Upper lobe of right lung (tissue), 1 donor: ENCODE measurements at regions not wholly inside any gene's neighbourhood (a gene's known extent, or its start where the extent isn't known, plus 50 kb on each side); places are given as distances from the start of the nearest gene placed in this dataset.
"Not testable (repeated sequence)": the region's sequence is repeated elsewhere in the genome, so short reads cannot be mapped to it uniquely, and the experiment has no call there.

Experiments
- ATAC-seq: fragments of 200-7000 bp; cut with Tn5 transposase; one replicate; pipeline ENCODE4 v1.9.1; 2020; ENCODE audit warnings: mild to moderate bottlenecking, moderate library complexity
- DNase-seq: peaks from one replicate; pipeline ENCODE4 v3.0.0-alpha.2; 2020
- H3K27ac ChIP-seq: fragments of 200-600 bp; one replicate; pipeline ENCODE4 v1.8.0; 2022
- H3K27me3 ChIP-seq: fragments of 200-600 bp; one replicate; pipeline ENCODE4 v1.8.0; 2022; ENCODE audit warnings: mild to moderate bottlenecking
- H3K36me3 ChIP-seq: fragments of 200-600 bp; one replicate; pipeline ENCODE4 v1.8.0; 2022
- H3K4me1 ChIP-seq: fragments of 200-600 bp; one replicate; pipeline ENCODE4 v1.8.0; 2022
- H3K4me3 ChIP-seq: fragments of 200-600 bp; one replicate; pipeline ENCODE4 v1.8.0; 2022; ENCODE audit warnings: mild to moderate bottlenecking
- H3K9me3 ChIP-seq: fragments of 200-600 bp; one replicate; pipeline ENCODE4 v1.8.0; 2022
- intact Hi-C: fragments of 100-400 bp; cut with DNase I; formaldehyde crosslinking; loops from one replicate; pipeline ENCODE4 v1.11.0; 2022
- TF ChIP-seq, protein P1 (sequence below): fragments of 200-600 bp; IDR thresholded peaks from one replicate; pipeline ENCODE4 v1.8.0; 2022; ENCODE audit warnings: antibody characterized with exemption
- donor health status: DM: no; HTN: yes; CAD: no; lungs with severe emphysema.

GRCh38 chr2:116769514-116769913 lies 1045.0 kb upstream of the DDX18 start:
- H3K4me1 ChIP-seq, result no peaks in the 10 kb centered on the region
- no peak for ATAC-seq
- intact Hi-C loops, result no loop called here
- TF ChIP-seq, protein P1, sequence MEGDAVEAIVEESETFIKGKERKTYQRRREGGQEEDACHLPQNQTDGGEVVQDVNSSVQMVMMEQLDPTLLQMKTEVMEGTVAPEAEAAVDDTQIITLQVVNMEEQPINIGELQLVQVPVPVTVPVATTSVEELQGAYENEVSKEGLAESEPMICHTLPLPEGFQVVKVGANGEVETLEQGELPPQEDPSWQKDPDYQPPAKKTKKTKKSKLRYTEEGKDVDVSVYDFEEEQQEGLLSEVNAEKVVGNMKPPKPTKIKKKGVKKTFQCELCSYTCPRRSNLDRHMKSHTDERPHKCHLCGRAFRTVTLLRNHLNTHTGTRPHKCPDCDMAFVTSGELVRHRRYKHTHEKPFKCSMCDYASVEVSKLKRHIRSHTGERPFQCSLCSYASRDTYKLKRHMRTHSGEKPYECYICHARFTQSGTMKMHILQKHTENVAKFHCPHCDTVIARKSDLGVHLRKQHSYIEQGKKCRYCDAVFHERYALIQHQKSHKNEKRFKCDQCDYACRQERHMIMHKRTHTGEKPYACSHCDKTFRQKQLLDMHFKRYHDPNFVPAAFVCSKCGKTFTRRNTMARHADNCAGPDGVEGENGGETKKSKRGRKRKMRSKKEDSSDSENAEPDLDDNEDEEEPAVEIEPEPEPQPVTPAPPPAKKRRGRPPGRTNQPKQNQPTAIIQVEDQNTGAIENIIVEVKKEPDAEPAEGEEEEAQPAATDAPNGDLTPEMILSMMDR, result no peak
- H3K27ac ChIP-seq, result no peak overlapping the region
- no peaks in the 10 kb centered on the region for H3K9me3 ChIP-seq
- H3K27me3 ChIP-seq, result no peaks in the 10 kb centered on the region
- no peaks in the 10 kb centered on the region for H3K36me3 ChIP-seq
- DNase-seq, result no peak
- no peak overlapping the region for H3K4me3 ChIP-seq

DNA sequence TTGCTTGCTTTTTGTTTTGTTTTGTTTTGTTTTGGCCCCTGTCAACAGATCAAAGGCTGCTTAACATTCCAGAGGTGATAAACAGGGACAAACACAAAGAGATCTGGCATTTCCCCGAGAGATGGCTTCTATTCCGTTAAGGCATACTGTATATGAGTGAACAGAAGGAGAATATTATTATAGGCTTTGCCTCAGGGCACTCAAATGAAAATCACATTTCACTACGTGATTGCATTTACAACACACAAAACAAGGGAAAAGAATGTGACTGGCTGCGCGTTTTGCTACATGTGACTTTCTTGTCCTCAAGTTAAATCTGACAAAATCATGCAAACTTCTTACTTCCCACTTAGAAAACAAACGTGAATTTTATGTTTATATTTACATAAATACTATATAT lies 1037.9 kb upstream of the DDX18 start:
- Histone ChIP-seq H3K9me3 (no peaks in the 10 kb centered on the region), H3K4me1 (no peaks in the 10 kb centered on the region), H3K36me3 (no peaks in the 10 kb centered on the region), H3K4me3 (no peak overlapping the region), H3K27me3 (no peaks in the 10 kb centered on the region), H3K27ac (no peak overlapping the region)
- ATAC-seq (no peak), DNase-seq (no peak)
- intact Hi-C loops, result no loop called here
- TF ChIP-seq, protein P1, result no peak

DNA sequence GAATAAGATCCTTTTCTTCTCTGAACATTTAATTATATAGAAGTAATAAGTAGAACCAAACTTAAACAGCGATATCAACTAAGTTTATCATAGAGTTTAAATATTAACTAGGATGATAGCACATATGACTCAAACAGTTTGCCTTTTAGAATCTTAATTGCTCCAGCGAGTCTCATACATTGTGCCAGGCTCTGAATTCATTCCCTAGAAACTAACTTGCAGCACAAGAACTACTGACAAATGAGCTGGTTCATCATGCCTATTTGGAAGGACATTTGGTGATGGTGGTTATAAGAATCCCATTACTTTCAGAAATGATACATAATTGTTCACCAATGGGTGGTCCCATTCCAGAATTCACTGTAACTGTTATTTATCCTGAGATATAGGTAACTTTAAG lies 1026.6 kb upstream of the DDX18 start:
- TF ChIP-seq, protein P1, result no peak
- intact Hi-C loops, result no loop called here
- Histone ChIP-seq H3K4me3 (no peak overlapping the region), H3K27me3 (no peaks in the 10 kb centered on the region), H3K4me1 (no peaks in the 10 kb centered on the region), H3K27ac (no peak overlapping the region), H3K9me3 (no peaks in the 10 kb centered on the region), H3K36me3 (no peaks in the 10 kb centered on the region)
- no peak for DNase-seq
- no peak for ATAC-seq

GRCh38 chr2:116802671-116803070 lies 1011.8 kb upstream of the DDX18 start:
- TF ChIP-seq, protein P1, result no peak
- H3K9me3 ChIP-seq, result peaks cover 13% of the 10 kb centered on the region
- H3K4me3 ChIP-seq, result no peak overlapping the region
- H3K4me1 ChIP-seq, result no peaks in the 10 kb centered on the region
- intact Hi-C loops, result no loop called here
- no peak overlapping the region for H3K27ac ChIP-seq
- H3K36me3 ChIP-seq, result no peaks in the 10 kb centered on the region
- H3K27me3 ChIP-seq, result no peaks in the 10 kb centered on the region
- DNase-seq (no peak), ATAC-seq (no peak)

GRCh38 chr2:116804901-116805300 lies 1009.6 kb upstream of the DDX18 start:
- ATAC-seq, result no peak
- no peak overlapping the region for H3K4me3 ChIP-seq
- no peaks in the 10 kb centered on the region for H3K27me3 ChIP-seq
- TF ChIP-seq, protein P1, result no peak
- DNase-seq, result no peak
- H3K9me3 ChIP-seq, result peaks cover 13% of the 10 kb centered on the region
- no peaks in the 10 kb centered on the region for H3K4me1 ChIP-seq
- no peaks in the 10 kb centered on the region for H3K36me3 ChIP-seq
- no peak overlapping the region for H3K27ac ChIP-seq
- intact Hi-C loops, result no loop called here

DNA sequence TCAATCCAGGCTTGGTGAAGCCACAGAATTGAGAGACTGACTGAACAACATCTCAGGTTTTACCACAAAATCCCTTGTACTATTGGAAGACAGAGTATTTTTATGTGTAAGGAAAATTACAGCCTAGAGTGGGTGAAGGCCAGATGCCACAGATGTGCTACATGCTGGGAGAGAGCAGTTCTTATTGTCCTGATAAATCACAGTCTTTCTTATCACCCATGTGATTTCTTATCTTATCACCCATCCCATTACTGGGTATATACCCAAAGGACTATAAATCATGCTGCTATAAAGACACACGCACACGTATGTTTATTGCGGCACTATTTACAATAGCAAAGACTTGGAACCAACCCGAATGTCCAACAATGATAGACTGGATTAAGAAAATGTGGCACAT lies 1008.0 kb upstream of the DDX18 start:
- intact Hi-C loops, H3K36me3 ChIP-seq, DNase-seq, H3K27ac ChIP-seq, H3K4me1 ChIP-seq, H3K27me3 ChIP-seq, ATAC-seq, H3K4me3 ChIP-seq: not testable (repeated sequence)
- peaks cover 13% of the 10 kb centered on the region for H3K9me3 ChIP-seq
